Sigmoid colon (tissue), 3 donors: ENCODE measurements at regions not wholly inside any gene's neighbourhood (a gene's known extent, or its start where the extent isn't known, plus 50 kb on each side); places are given as distances from the start of the nearest gene placed in this dataset.

ENCODE experiments used
- CTCF ChIP-seq, 4 experiments: fragments of 450-650 bp in 3 of 4; fragments of 200-600 bp in 1 of 4; IDR thresholded peaks; one replicate each; pipeline ENCODE4 v1.5.1; 2016 to 2019; ENCODE audit warnings: antibody characterized with exemption in 4 of 4, mild to moderate bottlenecking in 3 of 4, moderate library complexity in 2 of 4
- POLR2A ChIP-seq, 2 donors: fragments of 450-650 bp; IDR thresholded peaks; one replicate each; pipeline ENCODE4 v1.6.1; 2016; ENCODE audit warnings: antibody characterized with exemption in 2 of 2, mild to moderate bottlenecking in 2 of 2, moderate library complexity in 2 of 2

DNA sequence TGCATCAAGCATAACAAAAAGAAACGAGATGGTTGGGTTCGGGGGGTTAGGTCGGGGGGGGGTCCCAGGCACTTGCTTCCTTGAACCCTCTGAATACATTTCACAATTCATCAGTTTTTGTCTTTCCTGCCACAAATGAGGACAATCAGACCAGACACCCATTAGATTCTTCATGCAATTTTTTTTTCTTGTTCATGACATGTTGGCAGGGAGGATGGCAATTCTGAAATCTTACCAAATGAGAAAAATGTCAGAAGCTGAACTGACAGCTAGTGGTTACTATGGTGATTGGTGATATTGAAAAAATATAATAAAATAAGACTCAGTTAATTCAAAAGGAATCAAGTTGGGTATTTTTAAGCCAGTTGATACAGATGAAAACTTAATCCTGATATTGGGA, 419.5 kb upstream of the PSMD7 start:
- TF ChIP-seq POLR2A (IDR thresholded peaks at IDR 0.05) (no peak), CTCF (IDR thresholded peaks at IDR 0.05) (no peak)
